Coronary artery (tissue), 2 donors: ENCODE measurements at regions not wholly inside any gene's neighbourhood (a gene's known extent, or its start where the extent isn't known, plus 50 kb on each side); places are given as distances from the start of the nearest gene placed in this dataset.

ENCODE experiments used
- DNase-seq: peaks from one replicate; pipeline ENCODE4 v3.0.0-alpha.2; 2017; ENCODE audit warnings: low spot score
- H3K27ac ChIP-seq, 2 donors: fragments of 200-600 bp; sonication (generic); one replicate each; pipeline ENCODE4 v1.5.1; 2016 to 2019
- H3K4me3 ChIP-seq: fragments of 200-600 bp; sonication (generic); 2 replicates; pipeline ENCODE4 v1.5.1; 2016; ENCODE audit warnings: mild to moderate bottlenecking, moderate library complexity
- CTCF ChIP-seq: fragments of 200-600 bp; sonication (generic); IDR thresholded peaks from one replicate; pipeline ENCODE4 v1.5.1; 2019; ENCODE audit warnings: antibody characterized with exemption

- H3K27ac ChIP-seq = no peak overlapping the region
- DNase-seq = peak; percentile 40
- no peak for TF ChIP-seq CTCF
- no peak overlapping the region for H3K4me3 ChIP-seq
Measured at GRCh38 chr14:101374373-101375338, 186.6 kb upstream of the DIO3 start.

GRCh38 chr14:101377069-101377468, 184.2 kb upstream of the DIO3 start:
- TF ChIP-seq CTCF = no peak
- Histone ChIP-seq H3K4me3 (no peak overlapping the region), H3K27ac (no peak overlapping the region)
- peak; percentile 55 for DNase-seq

GRCh38 chr14:101379842-101380241, 181.5 kb upstream of the DIO3 start:
- no peak for TF ChIP-seq CTCF
- DNase-seq = no peak
- Histone ChIP-seq H3K27ac (no peak overlapping the region), H3K4me3 (no peak overlapping the region)

GRCh38 chr14:101380512-101380911, 180.8 kb upstream of the DIO3 start:
- no peak for DNase-seq
- Histone ChIP-seq H3K27ac (no peak overlapping the region), H3K4me3 (no peak overlapping the region)
- no peak for TF ChIP-seq CTCF

- H3K4me3 ChIP-seq = no peak overlapping the region
- DNase-seq = no peak
- no peak for TF ChIP-seq CTCF
Measured at GRCh38 chr14:101380940-101381339, 180.4 kb upstream of the DIO3 start.

GRCh38 chr14:101383737-101384338, 177.5 kb upstream of the DIO3 start:
- DNase-seq = no peak
- Histone ChIP-seq H3K4me3 (no peak overlapping the region), H3K27ac (no peak overlapping the region)
- no peak for TF ChIP-seq CTCF

More at GRCh38 chr14:101380940-101381339, 180.4 kb upstream of the DIO3 start:
- H3K27ac ChIP-seq = no peak overlapping the region
